CD14-positive monocyte (primary cell): ENCODE measurements at regions not wholly inside any gene's neighbourhood (a gene's known extent, or its start where the extent isn't known, plus 50 kb on each side); places are given as distances from the start of the nearest gene placed in this dataset.

Source experiments
- DNase-seq, 3 donors: peaks; one replicate each; pipeline ENCODE4 v3.0.0-alpha.2; 2011 to 2022
- H2AFZ ChIP-seq: 2 replicates; pipeline ENCODE4 v1.6.0; 2012; ENCODE audit warnings: mild to moderate bottlenecking, low read depth, low read length, inconsistent platforms; ENCODE audit not compliant: insufficient read depth, poor library complexity, severe bottlenecking
- H3K27ac ChIP-seq, 2 donors: 1 replicate in 1 of 2; 2 replicates in 1 of 2; pipeline ENCODE4 v1.5.1; 2012 to 2013; ENCODE audit warnings: low read length in 2 of 2, control low read depth in 1 of 2, inconsistent platforms in 1 of 2, low read depth in 1 of 2, mild to moderate bottlenecking in 1 of 2
- H3K27me3 ChIP-seq, 2 donors: one replicate each; pipeline versions ENCODE4 v1.6.0 to v1.6.1; 2011 to 2013; ENCODE audit warnings: low read length in 2 of 2; ENCODE audit not compliant: control insufficient read depth in 2 of 2, insufficient read depth in 2 of 2
- H3K36me3 ChIP-seq, 2 donors: replicated peaks in 1 of 2; 1 replicate in 1 of 2; 2 replicates in 1 of 2; pipeline versions ENCODE4 v1.5.1 to v1.6.1; 2012 to 2013; ENCODE audit warnings: low read length in 2 of 2, control low read depth in 1 of 2, inconsistent platforms in 1 of 2, mild to moderate bottlenecking in 1 of 2; ENCODE audit not compliant: insufficient read depth in 2 of 2, control insufficient read depth in 1 of 2
- H3K4me1 ChIP-seq, 2 donors: 1 replicate in 1 of 2; 2 replicates in 1 of 2; pipeline versions ENCODE4 v1.5.1 to v1.6.1; 2012 to 2013; ENCODE audit warnings: low read length in 2 of 2, control low read depth in 1 of 2, inconsistent platforms in 1 of 2, mild to moderate bottlenecking in 1 of 2, moderate library complexity in 1 of 2; ENCODE audit not compliant: insufficient read depth in 2 of 2, control insufficient read depth in 1 of 2
- H3K4me2 ChIP-seq: replicated peaks from 2 replicates; pipeline ENCODE3; 2012; ENCODE audit warnings: low read length, moderate library complexity, mild to moderate bottlenecking; ENCODE audit not compliant: poor library complexity, severe bottlenecking; ENCODE audit errors: extremely low read depth
- H3K4me3 ChIP-seq, 3 experiments: fragments of 200-600 bp in 1 of 3; sonication (generic) in 1 of 3; replicated peaks in 1 of 3; 1 replicate in 2 of 3; 2 replicates in 1 of 3; pipeline ENCODE4 v1.5.1; 2011 to 2013; ENCODE audit warnings: low read length in 3 of 3, mild to moderate bottlenecking in 3 of 3, control low read depth in 2 of 3, low read depth in 2 of 3, inconsistent platforms in 1 of 3, moderate library complexity in 1 of 3
- H3K79me2 ChIP-seq: 2 replicates; pipeline ENCODE4 v1.6.0; 2012; ENCODE audit warnings: mild to moderate bottlenecking, control low read depth, inconsistent platforms, low read length, moderate library complexity; ENCODE audit not compliant: insufficient read depth
- H3K9ac ChIP-seq: 2 replicates; pipeline ENCODE4 v1.6.0; 2017; ENCODE audit warnings: low read length, mild to moderate bottlenecking; ENCODE audit not compliant: insufficient read depth, poor library complexity, severe bottlenecking
- H3K9me3 ChIP-seq, 2 donors: replicated peaks in 1 of 2; 1 replicate in 1 of 2; 2 replicates in 1 of 2; pipeline versions ENCODE4 v1.5.1 to v1.6.1; 2012 to 2013; ENCODE audit warnings: low read length in 2 of 2, control low read depth in 1 of 2; ENCODE audit not compliant: control insufficient read depth in 1 of 2, insufficient read depth in 1 of 2
- H4K20me1 ChIP-seq: 2 replicates; pipeline ENCODE4 v1.6.0; 2012; ENCODE audit warnings: mild to moderate bottlenecking, low read length, control low read depth, moderate library complexity; ENCODE audit not compliant: insufficient read depth
- H3K27ac Mint-ChIP-seq, 7 donors: one replicate each; pipeline ENCODE4 v1.8.0; 2020; ENCODE audit warnings: mild to moderate bottlenecking in 7 of 7, mixed read lengths in 7 of 7, moderate library complexity in 6 of 7, inconsistent platforms in 2 of 7
- H3K27me3 Mint-ChIP-seq, 3 donors: one replicate each; pipeline ENCODE4 v1.8.0; 2021 to 2022; ENCODE audit warnings: low read depth in 3 of 3, mild to moderate bottlenecking in 3 of 3, mixed read lengths in 3 of 3, moderate library complexity in 3 of 3, inconsistent platforms in 1 of 3
- H3K36me3 Mint-ChIP-seq, 2 donors: one replicate each; pipeline ENCODE4 v1.8.0; 2020; ENCODE audit warnings: mixed read lengths in 2 of 2, inconsistent platforms in 1 of 2, mild to moderate bottlenecking in 1 of 2
- H3K4me1 Mint-ChIP-seq: one replicate; pipeline ENCODE4 v1.8.0; 2020; ENCODE audit warnings: mild to moderate bottlenecking, mixed read lengths
- H3K4me3 Mint-ChIP-seq, 2 donors: one replicate each; pipeline ENCODE4 v1.8.0; 2020; ENCODE audit warnings: mild to moderate bottlenecking in 2 of 2, mixed read lengths in 2 of 2, moderate library complexity in 1 of 2
- H3K9me3 Mint-ChIP-seq, 7 donors: one replicate each; pipeline ENCODE4 v1.8.0; 2020 to 2022; ENCODE audit warnings: mixed read lengths in 7 of 7, mild to moderate bottlenecking in 6 of 7, moderate library complexity in 6 of 7, inconsistent platforms in 2 of 7
- WGBS: methylation state at CpG from one replicate; pipeline ENCODE4 v1.1.5; 2013; ENCODE audit warnings: missing lambda C conversion rate; ENCODE audit not compliant: insufficient coverage; 5-methylcytosine and 5-hydroxymethylcytosine counted together
- intact Hi-C, 2 donors: fragments of 100-400 bp; cut with micrococcal nuclease; formaldehyde crosslinking; loops; one replicate each; pipeline versions ENCODE4 v1.15.0 to v1.15.1; 2023
- TF ChIP-seq, protein P1 (sequence below): fragments of 200-600 bp; IDR thresholded peaks from one replicate; pipeline ENCODE4 v1.8.0; 2022; ENCODE audit warnings: antibody characterized with exemption, mild to moderate bottlenecking

DNA sequence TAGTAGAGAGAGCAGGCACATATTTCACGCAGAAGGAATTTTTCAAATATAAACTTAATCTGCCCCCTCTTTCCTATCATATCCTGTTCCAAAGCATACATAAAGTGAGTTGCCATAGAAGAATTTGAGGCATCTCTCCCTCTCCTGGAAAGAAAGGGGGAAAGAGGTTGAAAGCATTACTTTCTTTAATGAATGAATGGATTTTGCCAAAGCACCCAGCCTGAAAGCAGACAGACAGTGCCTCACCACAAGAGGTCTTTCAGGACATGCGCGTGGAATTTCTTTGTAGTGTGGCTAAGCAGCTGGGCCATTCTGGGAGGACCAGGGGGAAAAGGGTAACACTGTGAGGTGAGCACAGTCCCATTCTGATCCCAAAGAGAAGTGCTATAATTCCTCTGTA lies 651.4 kb downstream of the IQCM start:
- no peaks in the 10 kb centered on the region for H3K27me3 ChIP-seq
- no peak overlapping the region for H3K4me2 ChIP-seq
- Mint-ChIP-seq H3K9me3 (peaks cover 0 to 6% (median 0%) of the 10 kb centered on the region in 7 donors), H3K4me1 (no peaks in the 10 kb centered on the region), H3K36me3 (no peaks in the 10 kb centered on the region), H3K27ac (no peak overlapping the region), H3K27me3 (peaks cover 0 to 1% (median 0%) of the 10 kb centered on the region in 3 donors), H3K4me3 (no peak overlapping the region)
- no peaks in the 10 kb centered on the region for H3K9me3 ChIP-seq
- H3K4me1 ChIP-seq: no peaks in the 10 kb centered on the region
- no peaks in the 10 kb centered on the region for H4K20me1 ChIP-seq
- no peaks in the 10 kb centered on the region for H3K36me3 ChIP-seq
- H3K79me2 ChIP-seq: no peaks in the 10 kb centered on the region
- H3K9ac ChIP-seq: no peak overlapping the region
- no peak for DNase-seq
- TF ChIP-seq, protein P1, sequence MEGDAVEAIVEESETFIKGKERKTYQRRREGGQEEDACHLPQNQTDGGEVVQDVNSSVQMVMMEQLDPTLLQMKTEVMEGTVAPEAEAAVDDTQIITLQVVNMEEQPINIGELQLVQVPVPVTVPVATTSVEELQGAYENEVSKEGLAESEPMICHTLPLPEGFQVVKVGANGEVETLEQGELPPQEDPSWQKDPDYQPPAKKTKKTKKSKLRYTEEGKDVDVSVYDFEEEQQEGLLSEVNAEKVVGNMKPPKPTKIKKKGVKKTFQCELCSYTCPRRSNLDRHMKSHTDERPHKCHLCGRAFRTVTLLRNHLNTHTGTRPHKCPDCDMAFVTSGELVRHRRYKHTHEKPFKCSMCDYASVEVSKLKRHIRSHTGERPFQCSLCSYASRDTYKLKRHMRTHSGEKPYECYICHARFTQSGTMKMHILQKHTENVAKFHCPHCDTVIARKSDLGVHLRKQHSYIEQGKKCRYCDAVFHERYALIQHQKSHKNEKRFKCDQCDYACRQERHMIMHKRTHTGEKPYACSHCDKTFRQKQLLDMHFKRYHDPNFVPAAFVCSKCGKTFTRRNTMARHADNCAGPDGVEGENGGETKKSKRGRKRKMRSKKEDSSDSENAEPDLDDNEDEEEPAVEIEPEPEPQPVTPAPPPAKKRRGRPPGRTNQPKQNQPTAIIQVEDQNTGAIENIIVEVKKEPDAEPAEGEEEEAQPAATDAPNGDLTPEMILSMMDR: no peak
- no peak overlapping the region for H3K27ac ChIP-seq
- no peak overlapping the region for H3K4me3 ChIP-seq
- H2AFZ ChIP-seq: no peak overlapping the region
- no CpG with 5 or more reads among the region's 3 CpGs for WGBS
- intact Hi-C loops: no loop called here

DNA sequence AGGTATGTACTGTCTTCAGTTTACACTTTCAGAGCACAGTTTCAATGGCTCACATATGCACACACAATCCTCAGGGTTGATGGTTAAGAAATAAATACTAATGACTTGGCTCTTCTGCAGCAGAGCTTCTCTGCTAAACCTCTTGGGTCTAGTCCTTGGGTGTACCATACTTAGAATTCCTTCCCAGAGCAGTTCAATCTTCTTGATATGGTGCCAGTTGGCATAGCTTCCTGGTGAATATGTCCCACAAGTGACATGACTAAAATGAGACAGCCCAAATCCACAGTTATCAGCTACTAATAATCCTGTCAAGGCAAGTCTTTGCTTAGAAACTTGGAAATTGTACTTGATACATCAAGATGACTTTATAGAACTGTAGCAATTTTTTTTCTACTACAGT lies 654.4 kb downstream of the IQCM start:
- H3K9me3 ChIP-seq: no peaks in the 10 kb centered on the region
- H3K36me3 ChIP-seq: no peaks in the 10 kb centered on the region
- Mint-ChIP-seq H3K4me1 (no peaks in the 10 kb centered on the region), H3K9me3 (peaks cover 0 to 10% (median 0%) of the 10 kb centered on the region in 7 donors), H3K4me3 (no peak overlapping the region), H3K27me3 (peaks cover 0 to 4% (median 1%) of the 10 kb centered on the region in 3 donors), H3K27ac (no peak overlapping the region), H3K36me3 (no peaks in the 10 kb centered on the region)
- intact Hi-C loops: no loop called here
- H4K20me1 ChIP-seq: no peaks in the 10 kb centered on the region
- TF ChIP-seq, protein P1: no peak
- no peak for DNase-seq
- H2AFZ ChIP-seq: no peak overlapping the region
- no peak overlapping the region for H3K27ac ChIP-seq
- no peak overlapping the region for H3K4me2 ChIP-seq
- no peaks in the 10 kb centered on the region for H3K79me2 ChIP-seq
- no peak overlapping the region for H3K9ac ChIP-seq
- H3K4me3 ChIP-seq: no peak overlapping the region
- H3K27me3 ChIP-seq: no peaks in the 10 kb centered on the region
- H3K4me1 ChIP-seq: no peaks in the 10 kb centered on the region
